GM21528 (cell line): ENCODE measurements at regions not wholly inside any gene's neighbourhood (a gene's known extent, or its start where the extent isn't known, plus 50 kb on each side); places are given as distances from the start of the nearest gene placed in this dataset.
"Not testable (repeated sequence)": the region's sequence is repeated elsewhere in the genome, so short reads cannot be mapped to it uniquely, and the experiment has no call there.

Source experiments
- ATAC-seq: cut with Tn5 transposase; IDR thresholded peaks from one replicate; pipeline ENCODE4 v1.9.1; 2021; ENCODE audit warnings: mild to moderate bottlenecking, moderate library complexity; ENCODE audit not compliant: unreplicated experiment, low FRiP score

DNA sequence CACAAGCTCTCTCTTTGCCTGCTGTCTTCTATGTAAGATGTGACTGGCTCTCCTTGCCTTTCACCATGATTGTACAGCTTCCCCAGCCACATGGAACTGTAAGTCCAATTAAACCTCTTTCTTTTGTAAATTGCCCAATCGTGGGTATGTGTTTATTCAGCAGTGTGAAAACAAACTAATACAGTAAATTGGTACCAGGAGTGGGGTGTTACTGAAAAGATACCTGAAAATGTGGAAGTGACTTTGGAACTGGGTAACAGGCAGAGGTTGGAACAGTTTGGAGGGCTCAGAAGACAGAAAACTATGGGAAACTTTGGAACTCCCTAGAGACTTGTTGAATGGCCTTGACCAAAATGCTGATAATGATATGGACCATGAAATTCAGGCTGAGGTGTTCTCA lies 214.3 kb upstream of the FSCB start:
- not testable (repeated sequence) for ATAC-seq

DNA sequence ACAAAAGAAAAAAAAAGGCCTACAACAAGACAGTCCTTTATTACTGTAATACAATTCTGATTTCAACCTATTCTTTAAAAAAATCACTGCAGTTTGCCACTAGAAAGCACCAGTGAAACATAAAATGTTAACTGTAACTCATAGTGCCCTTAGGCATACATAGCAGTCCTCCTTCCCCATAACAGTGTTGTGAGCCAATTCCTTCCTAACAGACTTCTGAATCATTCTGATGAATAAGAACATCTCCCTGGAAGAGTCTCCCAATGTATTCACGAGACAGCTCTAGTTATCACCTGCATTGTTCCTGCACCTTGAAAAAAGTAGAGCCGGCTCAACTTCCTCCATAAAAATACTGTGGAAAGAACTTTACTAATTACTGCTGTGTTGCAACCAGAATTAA lies 213.6 kb upstream of the FSCB start:
- ATAC-seq = no peak

DNA sequence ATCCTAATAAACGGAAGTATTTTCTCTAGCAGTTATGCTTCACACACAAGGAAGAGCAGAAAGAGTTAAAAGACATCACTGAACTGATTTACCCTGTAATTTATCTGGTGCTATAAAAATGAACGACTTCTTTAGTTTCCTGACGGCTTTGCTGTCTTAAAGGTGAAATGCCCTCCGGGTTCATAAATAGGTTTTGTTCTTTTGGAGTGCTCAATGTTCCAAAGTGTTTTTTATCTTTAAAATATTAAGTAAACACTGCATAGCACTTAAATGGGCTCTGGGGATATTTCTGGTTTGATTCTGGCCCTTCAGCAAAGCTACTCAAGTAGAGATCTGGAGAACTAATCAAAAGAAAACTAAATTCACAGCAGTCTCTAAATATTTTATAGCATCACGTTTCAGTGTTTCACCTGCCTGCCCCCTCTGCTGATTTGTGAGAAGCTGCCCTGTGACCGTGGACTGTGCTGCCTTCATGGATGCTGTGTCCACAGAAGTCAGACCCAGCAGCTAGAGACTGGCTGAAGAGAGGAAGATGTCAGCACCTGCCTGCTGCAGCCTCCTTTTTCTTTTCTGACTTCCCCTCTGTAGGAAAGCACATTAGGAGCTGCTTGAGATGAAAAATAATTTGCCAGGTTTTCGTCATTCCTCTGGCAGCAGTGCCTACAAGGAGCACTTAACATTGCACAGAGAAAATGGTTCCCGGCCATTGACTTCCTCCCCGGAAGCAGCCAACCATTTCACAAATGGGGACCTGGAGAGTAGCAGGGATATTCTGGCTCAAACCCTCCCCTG lies 205.1 kb upstream of the FSCB start:
- ATAC-seq = no peak

DNA sequence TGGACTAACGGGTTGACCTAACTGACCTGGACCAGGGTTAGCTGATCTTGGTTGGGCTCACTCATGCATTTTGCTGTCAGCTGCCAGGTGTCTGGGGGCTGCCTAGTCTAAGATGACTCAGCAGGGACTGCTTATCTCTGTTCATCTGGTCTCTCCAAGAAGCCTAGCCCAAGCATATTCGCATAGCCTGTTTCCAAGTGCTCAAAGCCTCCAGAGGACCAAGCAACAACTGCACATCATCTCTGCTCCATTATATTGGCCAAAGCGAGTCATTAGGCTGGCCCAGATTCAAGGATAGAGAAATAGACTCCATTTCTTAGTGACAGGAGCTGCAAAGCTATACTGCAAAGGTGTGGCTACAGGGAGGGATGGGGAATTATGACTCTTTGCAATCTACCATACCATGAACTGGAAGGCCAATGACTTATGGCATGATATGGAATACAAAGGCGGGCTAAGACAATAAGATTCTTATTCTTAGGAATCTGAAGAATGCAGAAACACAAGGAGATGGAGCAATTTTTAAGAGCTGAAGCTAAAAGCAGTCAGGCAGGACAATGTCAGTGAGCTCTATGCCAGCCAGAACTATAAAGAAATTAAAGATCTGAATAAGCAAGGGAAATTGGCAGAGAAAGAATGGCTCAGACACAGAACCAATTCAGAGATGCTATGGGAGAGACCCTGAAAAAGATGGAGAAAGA lies 194.6 kb upstream of the FSCB start:
- no peak for ATAC-seq

DNA sequence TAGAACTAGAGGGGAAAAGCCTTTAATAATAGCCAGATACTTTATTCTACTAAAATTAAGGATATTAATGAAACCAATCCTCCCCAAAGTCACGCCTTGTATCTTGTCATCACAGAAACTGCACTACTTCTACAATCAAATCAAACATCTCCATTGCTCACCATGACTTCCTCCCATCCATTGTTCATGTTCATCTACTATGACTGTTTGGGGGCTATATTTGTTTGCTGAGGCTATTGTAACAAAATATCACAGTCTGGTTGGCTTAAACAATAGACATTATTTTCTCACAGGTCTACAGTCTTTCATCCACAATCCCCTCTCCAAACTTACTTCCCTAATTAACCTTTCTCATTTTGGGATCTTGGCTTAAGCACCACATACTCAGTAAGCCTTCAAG lies 193.6 kb upstream of the FSCB start:
- ATAC-seq = no peak

DNA sequence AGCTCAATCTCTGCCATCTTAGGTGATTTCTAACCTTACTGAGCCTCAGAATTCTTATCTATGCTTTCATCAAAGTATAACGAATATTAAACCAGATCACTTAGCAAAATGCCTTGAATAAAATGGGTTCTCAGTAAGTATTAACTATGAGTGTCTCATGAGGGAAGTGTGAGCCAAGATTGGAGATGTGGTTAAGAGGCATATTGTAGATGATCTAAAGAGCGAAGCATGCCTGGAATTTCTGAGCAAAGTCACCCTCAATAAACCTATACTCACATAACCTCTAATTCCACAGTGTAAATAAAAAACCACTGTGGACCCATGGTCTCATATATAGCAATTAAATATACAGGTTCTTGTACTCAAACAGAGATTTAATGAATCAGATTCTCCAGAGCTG lies 193.1 kb upstream of the FSCB start:
- ATAC-seq = no peak

DNA sequence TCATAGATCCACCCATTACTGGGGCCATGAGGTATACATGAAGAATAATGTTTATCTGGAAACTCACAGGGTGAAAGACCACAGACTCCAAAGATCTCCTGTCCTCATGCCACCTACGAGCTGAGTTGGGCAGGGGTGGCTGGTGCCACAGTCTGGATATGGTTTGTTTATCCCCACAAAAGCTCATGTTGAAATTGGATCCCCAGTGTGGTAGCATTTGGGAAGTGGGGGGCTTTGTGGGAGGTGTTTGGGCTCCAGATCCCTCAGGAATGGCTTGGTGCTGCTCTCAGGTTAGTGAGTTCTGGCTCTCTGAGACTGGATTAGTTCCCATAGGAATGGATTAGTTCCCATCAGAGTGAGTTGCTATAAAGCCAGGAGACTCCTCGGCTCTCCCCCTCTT lies 192.3 kb upstream of the FSCB start:
- no peak for ATAC-seq

DNA sequence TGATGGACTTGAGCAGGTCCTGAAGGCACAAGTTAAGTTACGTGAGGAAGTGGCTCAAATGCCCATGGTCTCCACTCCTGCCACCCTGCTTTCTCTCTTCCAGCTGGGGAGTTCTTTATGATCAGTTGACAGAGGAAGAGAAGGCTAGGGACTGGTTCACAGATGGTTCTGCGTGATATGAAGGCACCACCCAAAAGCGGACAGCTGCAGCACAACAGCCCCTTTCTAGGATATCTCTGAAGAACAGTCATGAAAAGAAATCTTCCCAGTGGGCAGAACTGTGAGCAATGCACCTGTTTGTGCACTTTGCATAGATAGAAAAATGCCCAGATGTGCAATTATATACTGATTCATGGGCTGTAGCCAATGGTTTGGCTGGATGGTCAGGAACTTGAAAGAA lies 162.4 kb upstream of the FSCB start:
- no peak for ATAC-seq

DNA sequence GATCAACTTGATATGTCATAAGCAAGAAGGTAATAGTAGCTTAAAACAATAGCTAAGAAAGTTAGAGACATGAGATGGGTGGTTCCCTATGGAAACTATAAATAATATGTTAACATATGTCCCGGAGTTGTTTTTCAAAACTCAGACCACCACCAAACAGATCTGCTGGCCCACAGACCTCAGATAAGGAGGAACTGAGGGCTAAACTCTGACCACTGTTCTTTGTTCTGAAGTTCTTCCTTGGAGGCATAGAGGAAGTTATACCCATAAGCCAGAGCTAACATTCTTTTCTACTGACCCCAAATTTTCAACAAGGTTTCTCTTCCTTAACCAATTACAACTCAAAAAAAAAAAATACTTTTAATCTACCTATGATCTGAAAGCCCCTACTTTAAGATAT lies 156.1 kb upstream of the FSCB start:
- no peak for ATAC-seq

DNA sequence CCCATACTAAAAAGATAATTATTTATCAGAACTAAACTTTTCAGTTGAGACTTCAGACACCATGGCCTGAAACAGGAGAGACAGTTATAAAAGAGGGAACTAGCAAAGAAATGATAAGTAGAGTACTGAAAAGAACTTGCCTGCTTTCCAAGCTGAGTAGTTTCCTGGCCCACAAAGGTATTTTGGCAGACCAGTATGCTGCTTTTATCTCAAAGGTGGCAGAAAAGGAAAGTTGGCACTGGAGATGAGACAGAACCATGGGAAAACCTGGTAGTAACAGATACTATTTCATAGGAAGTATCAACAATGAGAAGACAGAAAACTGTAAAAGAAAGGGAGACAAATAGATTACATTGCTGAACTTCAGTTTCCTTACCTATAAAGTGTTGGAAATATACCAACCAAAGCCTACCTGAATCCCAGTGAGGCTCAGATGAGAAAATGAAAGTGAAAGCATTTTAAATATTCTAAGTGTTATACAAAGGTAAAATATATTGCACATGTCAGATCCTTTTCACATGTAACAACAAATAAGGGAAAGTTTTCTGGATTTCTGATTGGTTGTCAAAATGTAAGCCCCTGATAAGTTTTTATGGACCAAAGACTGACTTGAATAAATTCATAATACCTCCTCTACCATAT lies 155.3 kb upstream of the FSCB start:
- no peak for ATAC-seq

DNA sequence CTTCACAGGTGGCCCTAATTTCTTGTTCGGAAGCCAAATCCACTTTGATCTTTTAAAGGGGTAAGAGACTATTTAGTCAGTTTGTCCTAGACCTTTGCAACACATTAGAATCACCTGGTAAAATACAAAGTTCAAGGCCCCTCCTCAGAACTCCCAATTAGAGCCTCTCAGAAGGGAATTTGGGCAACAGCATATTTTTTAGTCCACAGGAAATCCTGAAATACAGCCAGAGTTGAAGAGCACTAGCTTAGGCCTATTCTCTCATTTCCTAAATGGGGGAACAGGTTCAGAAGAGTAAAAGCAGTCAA lies 151.3 kb upstream of the FSCB start:
- ATAC-seq = no peak

DNA sequence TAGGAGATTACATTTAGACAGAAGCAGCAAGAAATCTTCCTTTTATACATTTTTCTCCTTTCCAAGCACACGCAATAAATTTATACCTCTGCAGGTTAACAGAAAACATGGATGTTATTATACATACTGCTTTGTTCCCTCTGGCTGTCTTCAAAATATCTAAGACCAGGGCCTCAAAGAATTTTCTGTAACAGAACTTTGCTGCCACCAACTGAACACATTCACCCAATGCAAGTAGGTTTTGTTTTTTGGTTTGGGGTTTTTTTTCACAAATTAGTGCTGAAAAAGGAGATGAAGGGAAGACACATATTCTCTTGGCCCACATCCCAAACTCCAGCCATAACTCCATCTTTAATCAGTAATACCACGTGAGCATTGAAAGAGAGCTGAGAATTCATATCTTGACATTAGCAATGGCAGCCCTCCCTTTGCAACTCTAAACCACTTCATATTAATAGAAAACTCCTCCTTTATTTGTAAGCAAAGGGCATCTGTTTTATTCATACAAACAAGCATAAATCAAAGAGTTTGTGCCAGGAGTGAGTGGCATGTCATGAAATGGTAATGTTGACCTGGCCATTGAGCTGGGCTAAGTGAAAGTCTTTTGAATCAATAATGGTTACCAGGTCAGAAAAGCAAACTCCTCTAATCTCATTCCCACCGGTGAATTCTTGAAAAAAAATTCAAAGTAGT lies 150.8 kb upstream of the FSCB start:
- ATAC-seq = no peak

DNA sequence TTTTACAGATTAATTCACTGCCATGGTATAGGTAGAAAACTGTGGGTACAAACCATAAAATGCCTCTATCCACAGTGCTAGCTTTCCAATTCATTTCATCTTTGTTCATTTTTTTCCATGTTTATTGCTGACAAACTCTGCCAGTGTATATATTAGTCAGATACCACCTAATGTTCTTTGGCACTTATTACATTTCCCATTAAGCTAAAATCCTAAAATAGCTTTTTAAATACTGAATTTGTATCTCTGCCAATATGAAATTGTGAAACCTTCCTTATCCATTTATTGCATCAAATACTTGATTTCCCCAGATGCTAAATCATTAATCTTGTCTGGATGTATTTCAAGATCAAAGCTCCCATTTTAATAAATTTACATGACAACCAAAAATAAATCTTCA lies 150.1 kb upstream of the FSCB start:
- ATAC-seq = no peak

DNA sequence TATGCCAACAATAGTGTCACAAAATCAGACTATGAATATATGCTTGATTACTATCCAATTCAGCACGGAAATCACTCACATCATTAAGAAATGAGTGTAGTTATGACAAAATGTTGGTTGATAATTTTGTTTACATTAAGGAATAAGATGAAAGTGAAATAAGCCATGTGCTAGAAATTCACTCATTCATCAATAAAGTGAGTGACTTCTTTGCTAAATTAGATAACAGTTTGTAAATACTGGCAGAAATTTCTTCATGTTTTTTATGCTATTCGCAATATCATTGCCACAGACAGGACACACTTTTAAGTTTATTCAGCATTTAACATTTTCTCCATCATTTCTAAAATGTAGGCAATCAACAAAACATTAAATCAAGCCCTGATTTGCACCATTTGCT lies 147.5 kb upstream of the FSCB start:
- ATAC-seq = no peak

DNA sequence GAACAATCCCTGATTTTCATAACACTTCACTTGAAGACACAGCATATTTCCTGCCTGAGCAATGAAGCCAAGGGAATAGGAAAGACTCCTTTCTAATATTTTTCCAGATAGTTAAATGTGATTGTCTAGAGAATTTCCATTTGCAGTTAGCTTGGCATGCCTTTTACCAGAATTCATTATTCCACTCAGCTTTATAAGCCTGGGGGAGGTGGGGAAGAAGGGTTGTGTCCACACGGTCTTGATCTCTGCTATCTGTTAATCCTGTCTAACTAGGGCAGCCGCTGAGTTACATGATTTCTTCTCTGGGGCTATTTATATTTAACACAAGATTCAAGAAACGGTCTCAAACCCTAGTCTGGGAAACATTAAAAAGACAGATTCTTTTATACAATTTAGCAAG lies 146.6 kb upstream of the FSCB start:
- no peak for ATAC-seq

DNA sequence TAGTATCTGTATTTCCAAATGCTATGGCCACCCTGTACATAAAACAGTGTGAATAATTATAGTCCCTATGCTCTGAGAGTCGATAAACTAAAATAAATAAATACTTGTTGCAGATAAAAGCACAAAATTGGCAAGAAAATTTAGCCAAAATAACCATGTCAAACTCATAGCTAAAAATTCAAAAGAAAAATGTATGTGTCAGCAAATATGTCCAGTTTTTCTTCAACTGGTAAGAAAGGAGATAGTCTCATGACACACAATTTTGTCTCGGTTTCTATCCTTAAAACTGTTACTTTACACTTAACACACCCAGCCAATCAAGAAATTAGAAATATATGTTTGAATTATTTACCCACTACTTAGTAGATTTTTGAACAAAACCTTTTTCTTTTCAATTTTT lies 145.6 kb upstream of the FSCB start:
- ATAC-seq = no peak

DNA sequence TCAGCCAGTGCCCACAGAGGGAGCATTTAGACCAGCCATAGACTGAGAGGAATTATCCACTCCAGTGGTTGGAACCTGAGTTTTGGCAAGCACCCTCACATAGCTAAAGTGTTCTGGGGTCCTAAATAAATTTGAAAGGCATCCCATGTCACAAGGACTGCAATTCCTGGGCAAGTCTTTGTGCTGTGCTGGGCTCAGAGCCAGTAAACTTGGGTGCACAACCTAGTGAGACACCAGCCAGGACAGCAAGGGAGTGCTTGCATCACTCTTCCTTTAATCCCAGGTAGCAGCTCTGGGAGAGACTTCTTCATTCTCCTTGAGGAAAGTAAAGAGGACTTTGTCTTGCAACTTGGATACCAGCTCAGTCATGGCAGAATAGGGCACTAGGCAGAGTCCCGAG lies 142.0 kb upstream of the FSCB start:
- no peak for ATAC-seq

DNA sequence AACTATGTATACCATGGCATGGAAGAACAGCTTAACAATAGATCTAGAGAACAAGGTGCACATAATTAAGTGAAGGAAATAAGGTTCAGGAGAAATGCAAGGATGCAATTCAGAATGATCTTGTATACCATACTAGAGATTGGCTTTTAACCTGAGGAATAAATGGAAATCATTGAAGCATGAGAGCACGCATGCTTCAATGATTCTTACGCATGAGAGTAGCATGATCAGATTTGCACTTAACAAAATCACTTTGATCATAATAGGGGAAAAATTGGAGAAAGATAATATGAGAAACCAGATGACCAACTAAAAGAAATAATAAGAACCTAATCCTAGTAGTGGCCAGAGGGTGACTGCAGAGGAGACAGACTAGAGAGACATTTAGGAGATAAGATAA lies 133.3 kb upstream of the FSCB start:
- no peak for ATAC-seq

DNA sequence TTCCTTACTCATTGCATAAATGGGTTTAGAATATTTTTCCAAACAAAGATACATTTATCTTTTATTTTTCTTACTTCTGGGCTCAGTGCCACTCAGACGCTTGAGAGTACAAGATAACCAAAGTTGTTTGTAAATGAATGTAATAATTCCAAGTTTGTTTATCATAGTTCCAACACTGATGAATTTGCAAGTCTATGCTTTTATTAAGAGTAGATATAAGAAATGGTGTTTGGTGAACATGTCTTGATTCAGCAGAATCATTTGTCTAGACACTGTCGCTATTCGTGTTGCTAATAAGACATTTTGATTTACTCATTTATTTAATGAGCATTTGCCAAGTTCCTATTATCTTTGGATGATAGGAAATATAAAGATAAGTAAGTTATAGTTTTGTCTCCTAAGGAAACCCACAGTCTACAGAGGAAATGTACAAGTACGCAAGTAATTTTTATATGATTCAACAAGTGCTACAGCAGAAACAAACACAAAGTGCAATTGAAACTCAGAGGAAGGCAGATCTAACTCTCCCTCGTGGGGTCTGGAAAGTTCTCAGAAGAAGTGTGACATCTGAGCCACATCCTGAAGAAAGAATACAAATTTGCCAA lies 132.8 kb upstream of the FSCB start:
- no peak for ATAC-seq

DNA sequence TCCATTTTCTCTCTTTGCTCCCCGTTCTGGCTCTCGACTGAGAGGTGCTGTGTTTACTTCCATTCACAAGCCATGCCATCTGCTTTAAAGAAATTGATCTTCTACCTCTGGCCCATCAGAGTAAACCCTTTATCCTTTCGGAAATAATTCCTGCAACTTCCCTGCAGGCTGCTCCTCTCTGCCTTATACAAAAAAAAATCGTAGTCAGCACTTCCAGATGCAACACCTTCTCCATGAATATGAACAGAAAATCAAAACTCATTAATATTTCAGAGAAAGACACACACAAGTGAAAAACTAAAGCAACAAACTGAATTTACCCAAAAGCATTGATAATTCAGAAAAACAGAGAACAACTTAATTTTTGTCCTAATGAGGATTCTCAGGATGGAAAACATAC lies 127.6 kb upstream of the FSCB start:
- ATAC-seq = no peak

DNA sequence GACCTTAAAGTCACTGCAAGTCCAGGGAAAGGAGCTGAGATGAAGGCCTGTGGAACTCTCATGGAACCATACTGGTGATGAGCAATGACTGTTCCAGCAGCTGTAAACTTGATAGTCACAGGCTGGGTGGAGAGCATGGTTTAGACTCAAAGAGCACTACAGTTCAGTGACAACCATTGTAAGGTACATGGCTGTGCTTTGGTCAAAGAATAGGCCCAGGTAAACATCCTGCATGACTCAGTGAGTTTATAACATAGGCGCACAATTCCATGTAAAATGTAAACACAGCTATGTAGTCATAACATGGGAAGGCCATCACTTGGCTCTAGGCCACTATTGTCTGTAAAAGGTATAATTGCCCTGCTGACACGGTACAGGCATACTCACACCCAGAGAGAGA lies 119.3 kb upstream of the FSCB start:
- no peak for ATAC-seq
